ENCODE measurements at regions not wholly inside any gene's neighbourhood (a gene's known extent, or its start where the extent isn't known, plus 50 kb on each side); places are given as distances from the start of the nearest gene placed in this dataset.

- peak in 1 of 3 donors; percentile 43 for DNase-seq
These were observed 256.4 kb downstream of the MEIS1 start for GRCh38 chr2:66691031-66691965.

- DNase-seq = no peak
These were observed 257.7 kb downstream of the MEIS1 start for GRCh38 chr2:66692521-66693054.

GRCh38 chr2:66693076-66693965 lies 258.4 kb downstream of the MEIS1 start:
- peak in 1 of 3 donors; percentile 24 for DNase-seq

- peak in 1 of 3 donors; percentile 15 for DNase-seq
These were observed 259.3 kb downstream of the MEIS1 start for GRCh38 chr2:66694087-66694860.

GRCh38 chr2:66695226-66695735 lies 260.4 kb downstream of the MEIS1 start:
- DNase-seq = no peak

- DNase-seq = peak in 1 of 3 donors; percentile 31
These were observed 261.4 kb downstream of the MEIS1 start for GRCh38 chr2:66696374-66696773.

GRCh38 chr2:66696886-66697285 lies 262.0 kb downstream of the MEIS1 start:
- DNase-seq = peak in 1 of 3 donors; percentile 51

- peak in 1 of 3 donors; percentile 23 for DNase-seq
These were observed 262.4 kb downstream of the MEIS1 start for GRCh38 chr2:66697366-66697765.

- peak in 1 of 3 donors; percentile 34 for DNase-seq
These were observed 263.2 kb downstream of the MEIS1 start for GRCh38 chr2:66698091-66698490.

GRCh38 chr2:66698576-66699239 lies 263.8 kb downstream of the MEIS1 start:
- peak in 1 of 3 donors; percentile 14 for DNase-seq

- DNase-seq = no peak
These were observed 264.5 kb downstream of the MEIS1 start for GRCh38 chr2:66699416-66699792.

GRCh38 chr2:66699793-66700676 lies 265.1 kb downstream of the MEIS1 start:
- DNase-seq = peak in 1 of 3 donors; percentile 29

GRCh38 chr2:66700677-66701066 lies 265.7 kb downstream of the MEIS1 start:
- DNase-seq = peak in 1 of 3 donors; percentile 17

- no peak for DNase-seq
These were observed 266.3 kb downstream of the MEIS1 start for GRCh38 chr2:66701251-66701650.

GRCh38 chr2:66701656-66702055 lies 266.7 kb downstream of the MEIS1 start:
- DNase-seq = no peak

- peak in 1 of 3 donors; percentile 54 for DNase-seq
These were observed 267.4 kb downstream of the MEIS1 start for GRCh38 chr2:66702301-66702700.

- DNase-seq = no peak
These were observed 269.9 kb downstream of the MEIS1 start for GRCh38 chr2:66704786-66705185.

GRCh38 chr2:66714610-66715009 lies 279.7 kb downstream of the MEIS1 start:
- DNase-seq = peak in 1 of 3 donors; percentile 54

- DNase-seq = peak in 1 of 3 donors; percentile 40
These were observed 282.4 kb downstream of the MEIS1 start for GRCh38 chr2:66717218-66717905.
